A673 (cell line): ENCODE measurements at regions not wholly inside any gene's neighbourhood (a gene's known extent, or its start where the extent isn't known, plus 50 kb on each side); places are given as distances from the start of the nearest gene placed in this dataset.

Experiments used
- EZH2 ChIP-seq: fragments of 200-600 bp; sonication (generic); IDR thresholded peaks from 2 replicates; pipeline ENCODE4 v1.6.1; 2017; ENCODE audit warnings: borderline replicate concordance, low read depth, mild to moderate bottlenecking, mixed read lengths, antibody characterized with exemption, low read length; ENCODE audit not compliant: poor library complexity, severe bottlenecking
- TF ChIP-seq, protein P1 (sequence below): fragments of 300-800, 200-600 bp; sonication (generic); conservative IDR thresholded peaks from 2 replicates; pipeline ENCODE4 v1.5.1; 2017; ENCODE audit warnings: low read depth, mild to moderate bottlenecking, antibody characterized with exemption, low read length, moderate library complexity, mixed read lengths

DNA sequence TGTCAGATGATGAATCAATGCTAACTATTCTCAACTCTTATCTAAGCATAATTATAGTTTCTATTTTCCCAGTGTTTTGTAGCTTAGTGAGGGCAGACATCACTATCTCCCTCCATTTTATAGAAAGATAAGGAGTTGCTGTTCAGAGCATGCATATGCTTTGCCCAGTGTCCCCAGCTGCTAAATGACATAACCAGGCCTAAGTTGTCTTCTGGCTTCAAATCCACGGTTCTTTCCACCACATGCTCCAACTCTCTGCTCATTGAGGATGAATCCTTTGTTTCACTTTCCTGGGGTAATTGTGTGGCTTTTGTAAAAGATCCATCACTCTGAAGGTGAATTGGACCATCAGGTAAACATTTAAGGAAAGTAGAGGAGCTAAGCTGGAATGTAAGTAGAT is 134.0 kb downstream of the SNX10 start:
- TF ChIP-seq, protein P1, sequence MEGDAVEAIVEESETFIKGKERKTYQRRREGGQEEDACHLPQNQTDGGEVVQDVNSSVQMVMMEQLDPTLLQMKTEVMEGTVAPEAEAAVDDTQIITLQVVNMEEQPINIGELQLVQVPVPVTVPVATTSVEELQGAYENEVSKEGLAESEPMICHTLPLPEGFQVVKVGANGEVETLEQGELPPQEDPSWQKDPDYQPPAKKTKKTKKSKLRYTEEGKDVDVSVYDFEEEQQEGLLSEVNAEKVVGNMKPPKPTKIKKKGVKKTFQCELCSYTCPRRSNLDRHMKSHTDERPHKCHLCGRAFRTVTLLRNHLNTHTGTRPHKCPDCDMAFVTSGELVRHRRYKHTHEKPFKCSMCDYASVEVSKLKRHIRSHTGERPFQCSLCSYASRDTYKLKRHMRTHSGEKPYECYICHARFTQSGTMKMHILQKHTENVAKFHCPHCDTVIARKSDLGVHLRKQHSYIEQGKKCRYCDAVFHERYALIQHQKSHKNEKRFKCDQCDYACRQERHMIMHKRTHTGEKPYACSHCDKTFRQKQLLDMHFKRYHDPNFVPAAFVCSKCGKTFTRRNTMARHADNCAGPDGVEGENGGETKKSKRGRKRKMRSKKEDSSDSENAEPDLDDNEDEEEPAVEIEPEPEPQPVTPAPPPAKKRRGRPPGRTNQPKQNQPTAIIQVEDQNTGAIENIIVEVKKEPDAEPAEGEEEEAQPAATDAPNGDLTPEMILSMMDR, result no peak
- no peak for TF ChIP-seq EZH2
